GM12865 (cell line): ENCODE measurements at regions not wholly inside any gene's neighbourhood (a gene's known extent, or its start where the extent isn't known, plus 50 kb on each side); places are given as distances from the start of the nearest gene placed in this dataset.

Experiments used
- DNase-seq: peaks from one replicate; pipeline ENCODE4 v3.0.0; 2010; ENCODE audit warnings: low read depth
- H3K4me3 ChIP-seq: 2 replicates; pipeline ENCODE4 v1.5.1; 2011; ENCODE audit warnings: mild to moderate bottlenecking, low read depth, low read length, control low read depth
- TF ChIP-seq, protein P1 (sequence below): IDR thresholded peaks from 2 replicates; pipeline ENCODE4 v1.5.1; 2011; ENCODE audit warnings: low read length, control low read depth, low read depth, inconsistent platforms; ENCODE audit not compliant: insufficient read depth; ENCODE audit errors: missing control alignments

DNA sequence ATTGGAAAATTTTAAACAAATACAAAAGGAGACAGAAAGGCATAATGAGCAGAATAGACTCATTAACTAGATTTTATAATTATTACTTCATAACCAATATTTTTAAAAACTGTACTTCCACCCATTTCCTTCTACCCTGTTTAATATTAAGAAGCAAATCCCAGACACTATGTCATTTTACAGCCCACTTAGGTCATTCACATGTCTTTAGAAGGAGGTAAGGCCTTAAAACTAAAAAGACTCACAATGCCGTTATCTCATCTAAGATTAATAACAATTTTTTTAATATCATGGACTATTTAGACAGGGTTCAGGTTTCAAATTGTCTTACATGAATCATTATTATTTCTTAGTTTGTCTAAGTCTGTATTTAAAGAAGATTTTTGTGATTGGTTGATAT lies 217.2 kb downstream of the NFKBIZ start:
- no peak for DNase-seq
- TF ChIP-seq, protein P1, sequence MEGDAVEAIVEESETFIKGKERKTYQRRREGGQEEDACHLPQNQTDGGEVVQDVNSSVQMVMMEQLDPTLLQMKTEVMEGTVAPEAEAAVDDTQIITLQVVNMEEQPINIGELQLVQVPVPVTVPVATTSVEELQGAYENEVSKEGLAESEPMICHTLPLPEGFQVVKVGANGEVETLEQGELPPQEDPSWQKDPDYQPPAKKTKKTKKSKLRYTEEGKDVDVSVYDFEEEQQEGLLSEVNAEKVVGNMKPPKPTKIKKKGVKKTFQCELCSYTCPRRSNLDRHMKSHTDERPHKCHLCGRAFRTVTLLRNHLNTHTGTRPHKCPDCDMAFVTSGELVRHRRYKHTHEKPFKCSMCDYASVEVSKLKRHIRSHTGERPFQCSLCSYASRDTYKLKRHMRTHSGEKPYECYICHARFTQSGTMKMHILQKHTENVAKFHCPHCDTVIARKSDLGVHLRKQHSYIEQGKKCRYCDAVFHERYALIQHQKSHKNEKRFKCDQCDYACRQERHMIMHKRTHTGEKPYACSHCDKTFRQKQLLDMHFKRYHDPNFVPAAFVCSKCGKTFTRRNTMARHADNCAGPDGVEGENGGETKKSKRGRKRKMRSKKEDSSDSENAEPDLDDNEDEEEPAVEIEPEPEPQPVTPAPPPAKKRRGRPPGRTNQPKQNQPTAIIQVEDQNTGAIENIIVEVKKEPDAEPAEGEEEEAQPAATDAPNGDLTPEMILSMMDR: no peak
- H3K4me3 ChIP-seq: no peak overlapping the region

DNA sequence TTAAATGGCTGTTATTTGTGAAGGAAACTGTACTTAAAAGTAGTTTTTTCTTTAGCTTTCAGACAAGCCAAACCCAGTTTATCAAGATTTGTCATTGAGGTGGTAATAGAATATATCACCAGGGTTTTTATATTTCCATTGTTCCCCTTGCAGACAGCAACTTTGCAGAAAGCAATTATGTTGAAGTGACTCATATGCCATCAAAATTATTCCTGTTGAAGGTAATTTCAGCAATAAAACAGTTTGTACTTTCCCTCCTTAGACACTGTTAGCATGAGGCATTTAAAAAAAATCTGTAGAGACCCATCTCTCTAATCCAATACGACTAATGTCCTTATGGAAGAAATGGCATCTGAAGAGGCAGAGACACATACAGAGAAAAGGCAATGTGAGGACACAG lies 219.0 kb downstream of the NFKBIZ start:
- DNase-seq: no peak
- TF ChIP-seq, protein P1: no peak
- H3K4me3 ChIP-seq: no peak overlapping the region

DNA sequence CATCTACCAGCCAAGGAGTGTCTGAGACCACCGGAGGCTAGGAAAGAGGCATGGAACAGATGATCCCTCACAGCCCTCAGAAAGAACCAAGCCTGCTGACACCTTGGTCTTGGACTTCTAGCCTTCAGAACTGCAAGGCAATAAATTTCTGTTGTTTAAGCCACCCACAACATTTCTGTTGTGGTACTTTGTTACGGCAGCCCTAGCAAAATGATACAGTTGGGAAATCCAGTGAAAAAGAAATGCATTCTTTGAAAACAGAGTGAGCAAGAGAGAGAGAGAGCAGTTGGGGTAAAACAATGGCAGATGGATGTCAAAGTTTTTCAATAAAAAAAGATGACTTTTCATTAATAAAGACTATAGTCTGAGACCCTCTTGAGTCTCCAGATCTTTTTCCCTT lies 219.4 kb downstream of the NFKBIZ start:
- TF ChIP-seq, protein P1: no peak
- H3K4me3 ChIP-seq: no peak overlapping the region
- DNase-seq: no peak

DNA sequence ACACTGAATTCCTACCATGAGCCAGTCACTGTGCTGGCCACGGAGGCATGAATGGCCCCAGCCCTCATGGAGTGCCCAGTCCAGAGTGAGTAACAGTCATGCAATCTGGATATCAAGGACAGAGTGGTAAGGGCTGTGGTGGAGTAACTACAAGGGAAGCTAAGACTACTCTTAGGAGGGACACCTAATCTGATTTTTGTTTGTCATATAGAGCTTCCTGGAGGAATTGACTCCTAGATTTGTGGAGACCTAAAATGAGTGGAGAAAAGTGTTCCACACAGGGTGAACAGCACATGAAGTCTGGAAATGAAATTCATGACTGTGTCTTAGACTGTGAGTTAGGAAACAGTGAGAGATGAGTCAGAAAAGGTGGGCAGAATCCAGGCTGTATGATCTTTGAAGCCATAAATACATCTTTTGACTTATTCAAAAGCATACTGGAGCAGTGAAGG lies 219.9 kb downstream of the NFKBIZ start:
- H3K4me3 ChIP-seq: no peak overlapping the region
- DNase-seq: no peak
- TF ChIP-seq, protein P1: no peak

DNA sequence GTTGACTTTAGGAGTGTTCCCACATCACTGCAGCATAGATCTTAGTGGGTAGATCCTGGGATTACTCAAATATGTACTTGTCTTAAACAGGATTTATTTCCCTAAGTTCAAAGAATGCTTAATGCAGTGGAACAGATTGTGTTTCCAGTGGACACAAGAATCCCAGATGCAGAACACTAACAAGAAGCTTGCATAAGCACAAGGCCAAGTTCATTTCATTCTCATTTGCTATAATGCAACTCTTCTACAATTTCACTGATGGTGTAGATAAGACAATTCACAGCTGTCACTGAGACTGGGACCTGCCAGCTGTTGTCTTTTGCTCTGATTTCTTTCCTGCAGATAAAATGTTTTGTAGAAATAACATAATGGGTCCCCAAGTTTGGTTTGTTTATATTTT lies 225.6 kb downstream of the NFKBIZ start:
- TF ChIP-seq, protein P1: no peak
- DNase-seq: no peak
- H3K4me3 ChIP-seq: no peak overlapping the region

DNA sequence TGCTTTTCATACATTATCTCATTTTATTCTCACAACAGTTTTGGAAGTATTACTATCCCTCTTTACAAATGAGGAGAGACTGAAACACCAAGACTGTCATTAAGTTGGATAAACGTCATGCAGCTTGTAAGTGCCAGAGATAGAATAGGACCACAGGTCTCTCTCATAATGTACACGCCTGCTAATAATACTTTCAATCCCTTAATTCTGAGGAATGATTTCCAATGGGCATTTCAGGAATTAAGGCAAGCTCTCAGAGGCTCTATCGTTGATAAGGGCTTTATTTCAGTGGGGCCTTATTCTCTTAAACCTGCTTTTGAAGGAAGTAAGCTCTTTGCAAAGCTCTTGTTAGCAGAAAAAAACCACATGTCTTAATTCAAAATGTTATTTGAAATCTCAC lies 229.1 kb downstream of the NFKBIZ start:
- DNase-seq: no peak
- no peak overlapping the region for H3K4me3 ChIP-seq
- TF ChIP-seq, protein P1: no peak
